ENCODE measurements at regions not wholly inside any gene's neighbourhood (a gene's known extent, or its start where the extent isn't known, plus 50 kb on each side); places are given as distances from the start of the nearest gene placed in this dataset.

DNA sequence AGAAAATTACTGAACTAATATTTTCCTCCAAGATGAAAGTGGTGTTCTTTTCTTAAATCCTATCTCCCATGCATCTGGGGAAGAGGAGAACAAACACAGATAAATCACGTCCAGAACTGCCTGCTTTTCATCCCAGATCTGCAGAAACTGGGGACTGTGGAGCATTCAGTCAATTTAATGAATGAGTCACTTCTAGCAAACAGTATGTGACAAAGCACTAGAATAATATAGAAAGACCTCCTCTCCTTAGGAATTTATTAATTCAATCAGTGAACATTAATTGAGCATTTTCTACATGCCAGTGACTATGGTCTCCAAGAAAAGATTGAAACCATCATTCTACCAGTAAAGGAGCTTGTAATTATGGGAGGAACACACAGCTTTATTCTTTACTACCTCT, 693.4 kb upstream of the ID2 start:
- no peak for DNase-seq

DNA sequence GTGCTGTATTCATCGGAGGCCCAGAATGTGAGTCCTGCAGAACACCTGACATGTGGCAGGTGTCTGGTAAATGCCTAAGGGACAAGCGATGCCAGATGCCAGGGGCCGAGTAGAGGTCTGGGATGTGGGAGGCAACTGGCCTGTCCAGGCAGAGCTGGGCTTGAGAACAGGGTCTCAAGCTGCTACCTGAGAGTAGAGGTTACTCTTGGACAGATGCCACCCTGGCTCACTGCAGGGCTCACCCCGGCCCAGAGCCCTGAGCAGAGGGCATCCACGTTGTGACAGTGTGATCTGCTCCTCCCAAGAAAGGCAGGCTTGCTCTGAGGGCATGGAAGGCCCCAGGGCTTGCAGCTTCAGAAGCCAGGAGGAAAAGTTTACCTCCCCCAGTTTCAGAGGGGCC, 692.0 kb upstream of the ID2 start:
- no peak for DNase-seq

DNA sequence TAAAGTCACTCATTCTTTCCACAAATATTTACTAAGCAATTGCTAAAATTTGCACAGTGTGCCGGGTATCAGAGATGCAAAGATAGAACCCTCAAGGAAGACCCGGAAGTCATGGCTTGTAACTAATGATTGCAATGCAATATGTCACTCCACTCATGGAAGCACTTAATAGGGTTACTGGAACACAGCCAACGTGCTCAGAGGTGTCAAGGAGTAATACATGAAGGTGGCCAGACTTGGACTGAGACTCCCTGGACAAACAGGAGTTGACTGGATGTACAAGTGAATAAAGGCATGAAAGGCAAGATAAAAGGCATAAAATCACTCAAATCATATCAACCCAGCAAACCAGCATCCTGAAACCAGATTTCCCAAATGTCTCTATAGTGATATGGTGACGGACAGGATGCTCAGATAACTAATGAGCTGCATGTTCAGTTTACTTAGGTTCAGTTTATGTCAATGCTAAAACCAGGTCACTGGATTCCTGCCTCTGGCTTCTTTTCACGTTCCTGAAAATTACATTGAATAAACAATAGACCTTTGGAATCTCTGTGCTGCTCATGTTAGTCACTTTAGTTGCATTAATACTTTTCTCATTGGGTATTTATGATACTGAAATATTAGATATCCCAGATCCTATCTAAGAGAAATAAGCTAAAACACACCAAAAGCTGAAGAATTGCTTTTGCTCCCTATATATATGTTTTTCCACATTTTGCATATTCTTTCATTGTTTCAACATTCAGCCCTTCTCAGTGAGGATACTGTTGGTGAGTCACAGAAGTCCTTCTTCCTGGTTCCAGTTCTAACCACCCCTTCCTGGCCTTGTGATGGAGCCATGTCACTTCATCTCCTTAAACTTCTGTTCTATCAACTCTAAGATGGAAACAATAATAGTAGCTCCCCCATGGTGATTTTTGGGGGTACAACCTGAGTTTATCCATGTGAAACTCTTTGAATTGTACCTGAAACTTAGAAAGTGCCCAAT, 688.9 kb upstream of the ID2 start:
- no peak for DNase-seq

DNA sequence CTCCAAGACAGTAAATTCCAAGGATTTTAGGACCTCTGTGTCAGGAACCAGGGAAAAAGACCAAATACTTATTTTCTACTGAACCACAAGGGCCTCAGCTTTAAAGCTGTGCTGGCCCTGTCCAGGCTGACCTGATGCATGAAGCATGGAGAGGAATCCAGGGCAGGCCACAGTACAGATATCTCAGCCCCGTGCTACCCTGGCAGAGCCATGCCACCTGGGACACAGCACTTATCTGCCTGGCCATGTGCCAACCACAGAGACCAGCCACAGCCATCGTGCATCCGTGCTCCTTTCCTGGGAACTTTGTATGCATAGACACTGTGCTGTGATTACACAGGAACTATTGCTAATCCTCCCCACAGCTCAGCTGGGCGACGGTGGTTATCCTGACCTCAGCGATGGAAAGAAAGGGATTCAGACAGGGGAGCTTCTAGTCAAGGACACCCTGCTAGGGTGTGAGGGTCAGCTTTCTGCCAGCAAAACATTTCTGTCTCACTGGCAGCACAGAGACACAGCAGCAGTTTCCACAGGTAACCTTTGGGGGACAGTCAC, 687.4 kb upstream of the ID2 start:
- DNase-seq = no peak

DNA sequence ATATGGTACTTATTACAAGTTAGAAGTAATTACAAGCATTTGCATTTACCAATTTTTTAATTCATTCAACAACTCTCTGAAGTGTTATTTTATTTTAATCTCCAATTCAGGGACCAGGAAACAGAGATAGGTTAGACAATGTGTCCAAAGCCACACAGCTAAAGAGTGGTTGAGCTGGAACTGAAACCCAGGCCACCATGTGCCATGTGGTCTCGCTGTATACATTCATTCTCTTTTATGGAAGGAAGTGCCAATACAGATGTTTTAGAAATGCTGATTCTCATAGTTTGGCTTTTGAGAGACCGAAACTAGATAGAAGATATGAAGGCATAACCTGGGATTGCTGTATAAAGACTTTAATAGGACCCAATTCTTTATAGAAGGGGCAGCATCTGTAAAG, 684.6 kb upstream of the ID2 start:
- no peak for DNase-seq

DNA sequence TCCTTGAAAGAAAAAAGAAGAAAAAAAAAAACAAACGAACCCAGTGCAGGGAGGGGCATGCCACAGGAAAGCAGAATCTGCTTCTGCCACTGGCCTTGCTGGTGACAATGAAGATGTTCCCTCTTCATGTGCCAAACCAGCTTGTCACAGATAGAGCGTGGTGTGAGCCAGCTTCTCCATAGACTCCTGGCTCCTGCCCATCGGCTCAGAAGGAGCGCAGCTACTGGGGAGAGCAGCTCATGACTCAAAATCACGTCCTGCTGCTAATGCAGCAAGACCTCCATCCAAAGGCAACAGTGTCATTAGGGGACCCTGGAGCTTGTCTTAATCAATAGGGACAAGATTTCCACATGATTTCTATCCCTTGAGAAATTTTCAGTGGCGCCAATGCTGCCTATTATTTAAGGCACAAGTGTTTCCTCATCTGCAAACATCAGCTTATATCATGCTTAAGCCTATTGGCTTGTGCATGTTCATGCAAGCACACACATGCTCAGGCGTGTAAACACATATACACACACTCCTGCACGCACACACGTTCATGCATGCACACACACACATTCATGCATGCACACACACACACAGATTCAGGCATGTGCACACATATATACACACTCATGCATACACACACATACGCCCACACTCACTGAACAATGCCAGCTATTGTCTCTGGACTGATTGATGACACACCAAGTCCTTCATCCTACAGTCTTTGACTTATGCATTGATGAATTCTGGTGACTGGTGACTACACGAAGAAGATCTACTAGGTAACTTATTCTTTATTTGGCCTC, 682.0 kb upstream of the ID2 start:
- DNase-seq = no peak

DNA sequence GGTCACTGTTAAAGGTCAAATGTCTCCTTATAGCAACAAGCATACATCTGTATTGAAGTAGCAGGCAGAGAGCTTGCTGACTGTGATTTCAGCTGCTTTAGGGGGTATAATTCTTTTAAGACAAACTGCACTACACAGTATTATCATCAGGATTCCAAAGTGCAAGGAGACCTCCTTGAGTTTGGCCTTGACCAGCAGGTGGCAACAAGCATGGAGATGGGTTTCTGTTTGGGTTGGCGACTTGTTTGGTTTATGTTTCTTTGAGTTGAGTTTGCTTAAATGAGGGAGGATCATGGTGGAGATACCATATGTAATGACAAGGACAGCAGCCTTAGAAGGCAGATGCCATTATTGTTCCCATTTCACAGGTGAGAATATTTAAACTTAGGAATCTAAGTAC, 681.0 kb upstream of the ID2 start:
- DNase-seq = no peak

DNA sequence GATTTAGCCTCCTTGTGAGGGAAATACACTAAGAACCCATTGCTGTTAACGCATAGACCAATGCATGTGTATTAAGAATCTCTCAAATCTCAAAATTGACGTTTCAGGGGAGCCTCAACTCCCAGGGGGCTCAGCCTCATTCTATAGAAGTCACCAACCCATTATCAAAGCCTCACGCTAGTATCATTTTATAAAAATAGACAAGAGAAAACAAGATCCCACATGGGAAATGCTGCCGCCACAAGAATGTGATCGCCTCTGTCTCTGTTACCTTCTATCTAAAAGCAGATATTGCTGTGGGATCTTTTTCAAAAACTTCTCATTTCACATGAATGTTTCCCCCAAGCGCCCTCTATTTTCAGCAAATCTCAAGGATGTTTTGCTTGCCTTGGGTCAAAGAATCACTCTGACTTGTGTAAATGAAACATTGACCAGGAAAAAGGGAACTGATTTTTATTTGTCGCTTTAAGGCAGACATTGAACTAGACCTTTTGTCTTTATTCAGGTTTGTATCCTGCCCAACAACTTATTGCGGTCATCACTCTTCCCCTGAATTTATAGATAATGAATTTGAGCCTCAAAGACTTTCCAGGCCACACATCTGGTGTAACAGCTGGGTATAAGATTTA, 679.0 kb upstream of the ID2 start:
- DNase-seq = no peak

DNA sequence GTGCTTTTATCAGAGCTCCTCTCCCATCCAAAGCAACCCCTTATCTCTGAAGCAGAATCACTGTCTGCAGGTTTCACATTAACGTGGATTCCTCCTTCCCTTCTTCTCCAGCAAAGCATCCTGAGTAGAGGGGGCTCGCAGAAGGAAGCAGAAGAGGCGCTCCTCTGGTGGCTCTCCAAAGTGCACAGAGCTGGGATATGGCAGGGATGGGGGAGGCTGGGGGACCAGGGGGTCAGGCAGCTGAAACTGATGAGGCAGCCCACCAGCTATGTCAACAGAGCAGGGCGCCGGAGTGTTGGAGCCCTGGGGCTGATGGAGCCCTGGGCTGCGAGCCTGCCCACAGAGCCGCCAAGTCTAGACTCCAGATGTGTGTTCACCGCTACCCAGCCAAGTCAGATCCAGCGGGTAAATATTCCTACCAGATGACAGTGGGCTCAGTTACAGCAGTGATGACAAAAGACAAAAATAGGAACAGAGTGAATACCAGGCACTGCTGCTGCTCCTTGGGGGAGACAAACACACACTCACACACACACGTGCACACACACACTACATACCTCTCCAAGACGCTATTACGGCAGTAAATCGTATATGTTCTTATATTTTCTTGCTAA, 678.3 kb upstream of the ID2 start:
- no peak for DNase-seq

DNA sequence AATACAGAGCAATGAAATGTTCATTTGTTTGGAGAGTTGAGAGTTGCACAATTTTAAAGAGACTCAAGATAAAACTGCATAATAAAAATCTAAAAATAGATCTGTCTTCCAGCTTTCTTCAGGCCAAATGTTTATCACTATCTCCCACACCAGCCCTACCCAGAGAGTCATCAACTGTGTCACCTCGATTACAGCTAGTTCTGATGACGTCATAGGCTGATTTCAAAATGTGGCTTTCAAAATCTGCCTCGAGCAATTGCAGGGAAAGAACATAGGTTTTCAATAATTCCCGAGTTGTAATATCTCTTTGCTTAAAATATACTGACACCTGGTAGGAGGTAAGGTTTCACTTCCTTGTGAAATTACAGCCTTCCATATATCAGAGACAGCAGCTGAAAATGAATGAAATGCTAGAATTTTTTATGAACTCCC, 677.6 kb upstream of the ID2 start:
- no peak for DNase-seq

DNA sequence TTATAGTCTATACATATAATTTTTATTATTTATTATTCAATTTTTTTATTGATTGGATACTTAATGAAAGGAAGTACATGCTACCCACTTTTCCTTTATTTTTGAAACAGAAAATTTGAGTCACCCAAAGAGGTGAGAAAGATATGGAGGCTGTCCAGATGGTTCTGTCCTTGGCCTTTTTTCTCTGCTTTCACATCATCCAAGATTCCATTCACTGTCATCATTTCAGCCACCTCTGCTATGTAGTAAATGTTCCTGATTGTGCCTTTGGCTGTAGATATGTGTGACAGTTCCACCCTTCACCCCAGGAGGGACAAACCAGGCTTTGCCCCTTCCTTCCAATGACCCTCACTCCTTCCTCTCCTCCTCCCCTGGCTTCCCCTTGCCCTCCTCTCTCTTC, 675.7 kb upstream of the ID2 start:
- DNase-seq = no peak

DNA sequence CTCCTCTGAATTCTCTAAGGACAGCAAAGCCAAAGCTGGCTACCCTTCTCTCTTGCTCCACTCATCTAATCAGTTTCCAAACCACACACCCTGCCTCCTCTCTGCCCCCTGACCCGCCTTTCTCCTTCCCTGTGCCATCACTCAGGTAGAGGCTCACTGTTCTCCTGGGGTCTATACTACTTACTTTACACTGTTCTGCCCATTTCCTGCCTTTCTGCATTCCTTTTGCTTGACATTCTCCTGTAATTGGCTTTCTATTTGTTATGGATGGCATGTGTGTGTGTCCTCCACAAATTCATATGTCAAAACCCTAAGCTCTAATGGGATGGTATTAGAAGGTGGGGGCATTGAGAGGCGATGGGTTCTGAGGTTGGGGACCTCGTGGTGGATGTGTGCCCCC, 675.2 kb upstream of the ID2 start:
- DNase-seq = no peak

DNA sequence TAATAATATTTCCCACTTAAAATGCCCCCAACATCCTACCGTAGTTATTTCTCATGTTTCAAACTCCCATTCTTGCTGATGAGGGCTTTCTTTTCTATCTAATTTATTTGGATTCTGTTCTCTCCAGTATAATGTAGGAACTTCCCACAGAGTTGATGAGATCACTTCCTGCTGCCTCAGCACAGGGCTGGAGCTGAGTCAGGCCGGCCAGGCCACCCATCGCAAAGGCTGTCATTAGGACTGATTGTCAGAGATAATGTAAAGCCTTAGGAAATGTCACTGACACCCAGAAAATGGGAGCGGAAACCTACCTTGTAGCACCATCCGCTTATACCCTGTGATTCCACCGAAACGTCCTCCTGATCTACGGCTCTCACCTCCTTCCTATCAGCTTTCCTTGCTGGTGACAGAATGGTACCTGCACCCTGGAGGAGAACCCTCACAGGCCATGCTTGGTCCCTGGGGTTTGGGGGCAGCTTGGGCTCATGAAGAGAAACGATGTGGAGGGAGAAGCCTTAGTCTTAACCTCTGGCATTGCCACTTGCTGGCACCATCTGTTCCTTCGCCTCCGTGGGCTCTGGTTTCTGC, 672.8 kb upstream of the ID2 start:
- no peak for DNase-seq

DNA sequence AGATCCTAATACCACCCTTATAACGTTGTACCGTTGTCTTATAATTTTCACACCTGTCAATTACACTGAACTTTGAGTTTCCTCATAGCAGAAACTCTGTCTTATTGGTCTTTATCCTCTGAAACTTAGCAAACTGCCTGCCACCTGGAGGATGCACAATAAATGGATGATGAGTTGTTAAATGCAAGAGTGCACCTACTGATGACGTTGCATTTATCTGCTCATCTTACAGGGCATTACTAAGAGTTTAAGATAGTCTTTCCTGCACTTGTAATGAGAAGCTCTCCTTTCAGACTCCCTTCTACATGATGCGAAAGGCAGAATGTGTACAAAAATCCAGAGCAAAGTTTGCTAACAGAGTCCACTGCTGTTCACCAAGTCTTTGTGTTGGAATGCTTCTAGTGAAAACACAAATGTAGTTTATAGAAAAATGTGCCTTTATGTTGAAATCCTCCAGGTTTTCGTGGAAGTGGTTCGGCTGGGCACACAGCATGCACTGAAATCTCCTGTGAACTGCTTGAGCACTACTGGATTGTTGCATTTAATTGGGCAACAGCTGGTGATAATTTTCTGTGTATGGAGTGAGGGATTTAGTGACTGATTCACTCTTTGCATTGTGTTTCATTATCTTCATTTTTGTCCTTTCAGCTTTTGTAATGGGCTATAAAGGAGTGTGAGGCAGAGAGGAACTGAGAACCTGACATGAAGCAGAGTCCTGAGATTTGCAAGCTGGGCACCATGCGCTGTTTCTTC, 665.8 kb upstream of the ID2 start:
- no peak for DNase-seq

DNA sequence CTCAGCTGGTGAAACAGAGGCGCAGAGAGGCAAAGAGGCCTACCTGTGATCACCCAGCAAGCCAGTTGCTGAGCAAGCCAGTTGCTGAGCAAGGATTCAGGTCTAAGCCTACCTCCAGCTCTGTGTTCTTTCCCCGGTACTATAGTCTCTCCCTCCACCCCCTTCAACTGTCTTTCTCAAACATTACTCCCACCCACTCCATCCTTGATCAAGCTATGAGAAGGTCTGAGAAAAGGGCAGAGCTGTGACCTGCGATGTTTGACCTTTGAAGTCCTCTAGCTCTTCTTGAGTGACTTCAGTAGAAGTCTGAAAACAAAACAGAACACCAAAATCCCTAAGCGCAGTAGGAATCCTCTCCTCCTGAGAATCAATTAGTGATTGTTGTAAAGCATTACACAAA, 665.2 kb upstream of the ID2 start:
- no peak for DNase-seq

DNA sequence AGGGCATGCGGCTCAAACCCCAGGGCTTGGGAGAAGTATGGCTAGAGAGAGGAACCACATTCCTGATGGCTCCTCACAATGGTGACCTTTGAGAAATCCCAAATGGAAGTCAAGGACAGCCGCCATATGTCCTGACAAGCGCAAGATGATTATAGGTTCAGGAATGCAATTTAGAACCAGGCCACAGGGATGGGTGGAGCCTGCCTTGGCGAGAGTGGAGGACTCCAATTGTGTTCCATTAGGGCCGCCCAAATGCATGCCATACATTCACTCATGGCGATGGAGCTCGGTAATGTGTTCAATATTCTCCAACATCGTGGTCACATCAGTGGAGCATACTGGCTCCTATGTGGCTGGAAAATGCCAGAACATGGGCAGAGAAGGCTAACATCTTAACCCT, 662.9 kb upstream of the ID2 start:
- no peak for DNase-seq

DNA sequence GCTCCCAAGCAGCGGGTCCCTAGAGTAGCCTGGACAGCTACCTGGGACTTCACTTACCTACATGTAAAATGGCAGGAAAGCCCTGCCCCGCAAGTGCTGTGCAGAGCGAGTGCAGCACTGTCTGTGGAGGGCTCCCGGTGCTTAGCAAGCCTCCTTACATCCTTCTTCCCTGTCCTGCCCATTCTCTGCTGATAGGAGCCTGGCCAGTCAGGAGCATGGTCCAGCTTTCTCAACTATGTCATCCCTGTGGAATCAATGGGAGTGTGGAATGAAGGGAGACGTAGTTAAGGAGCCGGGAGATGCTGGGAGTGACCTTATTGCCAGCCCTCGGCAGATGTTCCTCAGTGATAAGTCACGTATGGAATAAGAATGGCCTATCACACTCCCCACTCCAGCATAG, 661.9 kb upstream of the ID2 start:
- no peak for DNase-seq

DNA sequence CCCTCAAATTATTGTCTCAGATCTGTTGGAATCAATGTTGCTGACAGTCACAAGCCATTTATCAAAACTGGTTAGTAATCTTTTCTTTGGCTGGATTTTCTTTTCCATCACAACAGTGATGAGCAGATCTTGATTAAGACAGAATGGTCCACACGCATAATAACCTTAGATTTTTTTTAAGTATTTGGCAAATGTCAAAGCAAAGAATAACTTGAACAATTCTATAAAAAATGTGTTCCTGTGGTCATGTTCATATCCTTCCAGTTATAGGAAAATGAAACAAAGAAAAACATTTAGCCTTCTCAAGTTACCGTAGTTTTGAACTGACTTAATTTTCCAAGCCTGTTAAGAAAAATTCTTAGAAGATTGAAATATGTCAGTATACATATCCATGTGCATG, 659.9 kb upstream of the ID2 start:
- DNase-seq = no peak

DNA sequence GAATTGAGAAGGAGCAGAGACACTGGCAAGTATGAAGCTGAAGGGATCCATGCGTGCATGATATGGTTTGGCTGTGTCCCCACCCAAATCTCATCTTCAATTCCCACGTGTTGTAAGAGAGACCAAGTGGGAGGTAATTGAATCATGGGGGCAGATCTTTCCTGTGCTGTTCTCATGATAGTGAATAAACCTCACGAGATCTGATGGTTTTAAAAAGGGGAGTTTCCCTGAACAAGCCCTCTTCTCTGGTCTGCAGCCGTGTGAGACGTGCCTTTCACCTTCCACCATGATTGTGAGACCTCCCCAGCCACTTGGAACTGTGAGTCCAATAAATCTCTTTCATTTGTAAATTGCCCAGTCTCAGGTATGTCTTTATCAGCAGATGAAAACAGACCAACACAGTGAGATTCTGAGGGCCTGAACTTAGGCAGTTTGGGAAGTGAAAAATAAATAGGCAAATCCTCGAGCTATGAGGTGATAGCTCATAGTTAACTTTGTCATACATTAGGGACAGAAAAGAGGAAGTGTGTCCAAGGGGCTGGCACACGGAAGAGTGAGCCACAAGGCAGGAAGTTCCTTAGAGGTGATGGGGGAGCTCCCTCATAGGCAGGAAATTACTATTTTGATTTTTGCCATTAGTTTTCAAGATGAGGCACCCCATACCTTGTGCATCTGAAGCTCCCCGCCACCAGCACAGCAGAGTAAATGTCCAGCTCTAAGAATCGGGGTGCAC, 658.8 kb upstream of the ID2 start:
- no peak for DNase-seq

DNA sequence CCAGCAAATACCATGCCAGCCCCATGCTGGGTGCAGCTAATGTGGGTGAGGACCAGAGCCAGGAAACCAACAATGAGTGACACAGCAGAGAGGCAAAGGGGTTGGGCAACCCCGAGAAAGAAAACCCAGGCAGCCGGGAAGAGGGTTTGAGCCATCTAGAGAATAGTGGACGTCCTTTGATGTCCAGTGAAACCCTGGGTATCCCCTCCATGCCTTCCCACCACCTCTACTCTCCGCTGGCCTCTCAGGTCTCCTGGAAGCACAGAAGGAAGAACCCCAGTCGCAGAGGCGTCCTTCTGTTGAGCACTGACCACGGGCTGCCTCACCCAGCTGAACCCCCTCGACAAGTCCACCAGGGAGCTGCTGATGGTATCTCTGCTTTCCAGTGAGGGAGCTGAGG, 657.4 kb upstream of the ID2 start:
- no peak for DNase-seq

DNA sequence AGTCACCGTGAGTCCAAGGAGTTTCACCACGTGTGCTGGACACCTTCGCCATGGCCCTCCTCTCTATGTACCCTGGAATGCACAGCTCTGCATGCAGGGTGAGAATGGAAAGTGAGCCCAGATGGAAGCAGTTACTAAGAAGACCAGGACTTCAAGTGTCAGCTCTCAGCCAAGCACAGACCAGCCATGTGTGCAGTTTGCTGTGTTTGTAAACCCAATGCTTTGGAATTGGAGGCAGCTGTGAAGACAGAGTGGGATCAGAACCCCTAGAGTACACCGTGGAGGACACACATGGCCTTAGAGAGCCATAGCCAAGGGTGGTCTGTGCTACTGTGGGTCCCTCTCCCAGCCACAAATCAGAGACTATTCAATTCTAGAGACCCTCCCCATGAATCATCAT, 655.5 kb upstream of the ID2 start:
- DNase-seq = no peak
